B cell (primary cell): ENCODE measurements at regions not wholly inside any gene's neighbourhood (a gene's known extent, or its start where the extent isn't known, plus 50 kb on each side); places are given as distances from the start of the nearest gene placed in this dataset.

Experiments
- ATAC-seq: fragments of 200-7000 bp; cut with Tn5 transposase; one replicate; pipeline ENCODE4 v1.10.0; 2021; ENCODE audit warnings: low read depth, mild to moderate bottlenecking, moderate number of reproducible peaks, moderate library complexity
- CTCF ChIA-PET: fragments of 350-600 bp; sonication (Branson Sonifier 250); formaldehyde crosslinking; loops from one replicate; lab custom pipeline; 2021; ENCODE audit warnings: antibody characterized with exemption, inconsistent platforms; lab: Charles Lee
- POLR2A ChIA-PET: fragments of 350-600 bp; sonication (Branson Sonifier 250); formaldehyde crosslinking; loops from one replicate; lab custom pipeline; 2021; ENCODE audit warnings: antibody characterized with exemption; lab: Charles Lee
- DNase-seq: peaks from one replicate; pipeline ENCODE4 v3.0.0; 2013
- H2AFZ ChIP-seq: 2 replicates; pipeline ENCODE4 v1.6.1; 2012; ENCODE audit warnings: mild to moderate bottlenecking, low read depth, low read length; ENCODE audit not compliant: insufficient read depth, poor library complexity, severe bottlenecking
- H3K27ac ChIP-seq, 2 donors: 1 replicate in 1 of 2; 2 replicates in 1 of 2; pipeline ENCODE4 v1.5.1; 2012 to 2013; ENCODE audit warnings: low read length in 2 of 2, mild to moderate bottlenecking in 2 of 2, moderate library complexity in 1 of 2
- H3K27me3 ChIP-seq, 4 experiments: fragments of 200-600 bp in 1 of 4; sonication (generic) in 1 of 4; replicated peaks in 1 of 4; 1 replicate in 2 of 4; 2 replicates in 2 of 4; pipeline versions ENCODE4 v1.6.1 to v1.7.0; 2013 to 2016; ENCODE audit warnings: low read length in 3 of 4, mild to moderate bottlenecking in 2 of 4, mixed read lengths in 1 of 4, moderate library complexity in 1 of 4; ENCODE audit not compliant: insufficient read depth in 4 of 4, control insufficient read depth in 3 of 4; ENCODE audit errors: control extremely low read depth in 1 of 4
- H3K36me3 ChIP-seq, 2 experiments: replicated peaks in 1 of 2; 1 replicate in 1 of 2; 2 replicates in 1 of 2; pipeline versions ENCODE4 v1.6.1 to v1.7.1; 2013; ENCODE audit warnings: low read length in 1 of 2; ENCODE audit not compliant: insufficient read depth in 2 of 2, control insufficient read depth in 1 of 2; ENCODE audit errors: control extremely low read depth in 1 of 2, extremely low read depth in 1 of 2
- H3K4me1 ChIP-seq, 2 donors: fragments of 200-600 bp in 1 of 2; sonication (generic) in 1 of 2; 1 replicate in 1 of 2; 2 replicates in 1 of 2; pipeline versions ENCODE4 v1.5.1 to v1.6.1; 2013 to 2017; ENCODE audit warnings: low read length in 2 of 2; ENCODE audit not compliant: control insufficient read depth in 2 of 2, insufficient read depth in 2 of 2
- H3K4me2 ChIP-seq: replicated peaks from 2 replicates; pipeline ENCODE3; 2012; ENCODE audit warnings: mild to moderate bottlenecking, low read depth, low read length; ENCODE audit not compliant: poor library complexity, severe bottlenecking
- H3K4me3 ChIP-seq, 5 experiments: fragments of 200-600 bp in 1 of 5; sonication (generic) in 1 of 5; 1 replicate in 3 of 5; 2 replicates in 2 of 5; pipeline versions ENCODE4 v1.5.1 to v1.7.0; 2011 to 2016; ENCODE audit warnings: low read length in 4 of 5, mild to moderate bottlenecking in 4 of 5, low read depth in 2 of 5, control low read depth in 1 of 5, moderate library complexity in 1 of 5; ENCODE audit not compliant: insufficient read depth in 1 of 5; ENCODE audit errors: control extremely low read depth in 1 of 5, extremely low read depth in 1 of 5
- H3K79me2 ChIP-seq: fragments of 200-600 bp; sonication (generic); one replicate; pipeline ENCODE4 v1.6.0; 2016; ENCODE audit warnings: low read length; ENCODE audit not compliant: control insufficient read depth, insufficient read depth
- H3K9ac ChIP-seq: fragments of 200-600 bp; sonication (generic); 2 replicates; pipeline ENCODE4 v1.6.1; 2017; ENCODE audit warnings: mild to moderate bottlenecking, low read length, moderate library complexity
- H3K9me3 ChIP-seq, 3 donors: one replicate each; pipeline versions ENCODE4 v1.6.1 to v1.7.1; 2013; ENCODE audit warnings: low read length in 2 of 3; ENCODE audit not compliant: control insufficient read depth in 2 of 3, insufficient read depth in 1 of 3; ENCODE audit errors: control extremely low read depth in 1 of 3
- H4K20me1 ChIP-seq: 2 replicates; pipeline ENCODE4 v1.6.0; 2012; ENCODE audit warnings: mild to moderate bottlenecking, low read length; ENCODE audit not compliant: insufficient read depth, control insufficient read depth, poor library complexity, severe bottlenecking
- H3K27ac Mint-ChIP-seq: one replicate; pipeline ENCODE4 v1.8.0; 2021; ENCODE audit warnings: mixed read lengths
- H3K27me3 Mint-ChIP-seq: one replicate; pipeline ENCODE4 v1.8.0; 2021; ENCODE audit warnings: mixed read lengths
- H3K4me1 Mint-ChIP-seq: one replicate; pipeline ENCODE4 v1.8.0; 2021; ENCODE audit warnings: mixed read lengths
- H3K4me3 Mint-ChIP-seq: one replicate; pipeline ENCODE4 v1.8.0; 2021; ENCODE audit warnings: mixed read lengths
- H3K9me3 Mint-ChIP-seq: one replicate; pipeline ENCODE4 v1.8.0; 2022; ENCODE audit warnings: mixed read lengths; ENCODE audit not compliant: insufficient read depth
- CTCF ChIP-seq: fragments of 200-600 bp; IDR thresholded peaks from one replicate; pipeline ENCODE4 v1.8.0; 2022; ENCODE audit warnings: antibody characterized with exemption, mild to moderate bottlenecking
- EZH2 ChIP-seq: IDR thresholded peaks from 2 replicates; pipeline ENCODE4 v1.6.1; 2012; ENCODE audit warnings: borderline replicate concordance, low read depth, mild to moderate bottlenecking, moderate library complexity, low read length; ENCODE audit not compliant: insufficient read depth, poor library complexity, severe bottlenecking
- WGBS: methylation state at CpG from one replicate; pipeline ENCODE4 v1.1.5; 2013; ENCODE audit warnings: missing lambda C conversion rate; ENCODE audit not compliant: insufficient coverage; 5-methylcytosine and 5-hydroxymethylcytosine counted together
- intact Hi-C: fragments of 100-400 bp; cut with micrococcal nuclease; formaldehyde crosslinking; loops from one replicate; pipeline ENCODE4 v1.10.0; 2022

DNA sequence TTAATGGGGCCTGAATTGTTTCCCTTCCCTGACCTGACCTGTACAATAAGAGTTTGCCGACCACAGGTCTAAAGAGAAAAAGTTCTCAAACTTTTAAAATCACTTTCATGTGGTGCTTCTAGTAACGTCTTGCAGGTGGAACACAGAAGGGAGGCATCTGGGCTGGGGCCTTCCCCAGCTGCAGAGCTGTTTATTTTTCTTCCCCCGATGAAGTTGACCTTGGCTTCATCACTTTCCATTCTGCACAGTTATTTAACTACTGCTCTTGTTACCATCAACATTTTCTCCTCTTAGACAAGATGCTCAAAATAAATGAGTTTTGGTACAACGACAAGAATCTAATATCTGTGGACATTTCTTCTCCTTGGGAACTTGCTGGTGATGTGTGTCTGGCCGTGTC is 181.7 kb downstream of the HERPUD2 start:
- WGBS: 100% methylated on average over 3 of the region's 5 CpGs
- H3K27ac Mint-ChIP-seq: no peak overlapping the region
- no peak overlapping the region for H3K4me3 Mint-ChIP-seq
- no peaks in the 10 kb centered on the region for H3K36me3 ChIP-seq
- H2AFZ ChIP-seq: no peak overlapping the region
- H3K4me3 ChIP-seq: no peak overlapping the region
- TF ChIP-seq EZH2: no peak
- no peak for TF ChIP-seq CTCF
- peaks cover 0 to 3% (median 0%) of the 10 kb centered on the region in 4 experiments for H3K27me3 ChIP-seq
- no peaks in the 10 kb centered on the region for H3K4me1 Mint-ChIP-seq
- intact Hi-C loops: no loop called here
- H3K9ac ChIP-seq: no peak overlapping the region
- CTCF ChIA-PET: no interaction called here
- ATAC-seq (no peak), DNase-seq (no peak)
- no peaks in the 10 kb centered on the region for H4K20me1 ChIP-seq
- H3K27ac ChIP-seq: no peak overlapping the region
- H3K79me2 ChIP-seq: no peaks in the 10 kb centered on the region
- H3K9me3 ChIP-seq: no peaks in the 10 kb centered on the region
- H3K27me3 Mint-ChIP-seq: peaks cover 7% of the 10 kb centered on the region
- H3K4me1 ChIP-seq: no peaks in the 10 kb centered on the region
- POLR2A ChIA-PET: no interaction called here
- H3K9me3 Mint-ChIP-seq: no peaks in the 10 kb centered on the region
- no peak overlapping the region for H3K4me2 ChIP-seq

DNA sequence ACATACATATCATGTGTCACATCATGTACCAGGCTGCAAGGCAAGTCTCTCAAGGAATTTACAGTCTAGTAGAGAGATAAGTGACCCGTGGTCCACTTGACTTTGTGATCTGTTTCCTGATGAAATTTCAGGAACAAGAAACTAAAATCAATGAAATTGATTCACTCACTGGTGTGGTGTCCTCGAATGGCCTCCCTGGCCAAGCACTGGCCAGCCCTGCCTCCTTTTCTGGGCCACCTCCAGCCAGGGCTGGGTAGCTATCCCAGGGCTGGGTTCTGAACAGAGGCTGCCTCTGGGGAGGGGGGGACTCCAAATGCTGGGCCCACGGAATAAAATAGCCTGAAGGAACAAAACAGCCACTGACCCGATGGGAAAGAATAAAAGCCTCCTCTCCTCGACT is 182.2 kb downstream of the HERPUD2 start:
- intact Hi-C loops: no loop called here
- Mint-ChIP-seq H3K27me3 (peaks cover 7% of the 10 kb centered on the region), H3K27ac (no peak overlapping the region), H3K4me3 (no peak overlapping the region), H3K4me1 (no peaks in the 10 kb centered on the region), H3K9me3 (no peaks in the 10 kb centered on the region)
- H3K36me3 ChIP-seq: no peaks in the 10 kb centered on the region
- H3K4me2 ChIP-seq: no peak overlapping the region
- no peak overlapping the region for H2AFZ ChIP-seq
- ATAC-seq (no peak), DNase-seq (no peak)
- no peaks in the 10 kb centered on the region for H3K79me2 ChIP-seq
- no peaks in the 10 kb centered on the region for H3K4me1 ChIP-seq
- TF ChIP-seq EZH2 (no peak), CTCF (no peak)
- no peak overlapping the region for H3K4me3 ChIP-seq
- H3K27me3 ChIP-seq: peaks cover 0 to 3% (median 0%) of the 10 kb centered on the region in 4 experiments
- 78% methylated on average over 4 of the region's 5 CpGs for WGBS
- no peak overlapping the region for H3K27ac ChIP-seq
- ChIA-PET POLR2A (no interaction called here), CTCF (no interaction called here)
- no peaks in the 10 kb centered on the region for H3K9me3 ChIP-seq
- no peak overlapping the region for H3K9ac ChIP-seq
- no peaks in the 10 kb centered on the region for H4K20me1 ChIP-seq
